ENCODE measurements at regions not wholly inside any gene's neighbourhood (a gene's known extent, or its start where the extent isn't known, plus 50 kb on each side); places are given as distances from the start of the nearest gene placed in this dataset.

- TF ChIP-seq RAD21 (IDR thresholded peaks at IDR 0.05; ENCODE audit: low read length) (no peak), POLR2A (IDR thresholded peaks at IDR 0.05; ENCODE audit: low read depth, low read length) (no peak), RCOR1 (IDR thresholded peaks at IDR 0.05; ENCODE audit: insufficient replicate concordance, low read length) (no peak), BHLHE40 (IDR thresholded peaks at IDR 0.05; ENCODE audit: low read depth, low read length) (no peak), CEBPB (IDR thresholded peaks at IDR 0.05; ENCODE audit: low read depth, low read length) (no peak), USF2 (IDR thresholded peaks at IDR 0.05; ENCODE audit: low read depth, low read length) (no peak), RFX5 (IDR thresholded peaks at IDR 0.05; ENCODE audit: low read depth, low read length) (no peak), MXI1 (IDR thresholded peaks at IDR 0.05; ENCODE audit: borderline replicate concordance, low read depth, low read length) (no peak), SMC3 (IDR thresholded peaks at IDR 0.05; ENCODE audit: low read depth, low read length) (no peak), MAZ (IDR thresholded peaks at IDR 0.05; ENCODE audit: borderline replicate concordance, low read depth, low read length) (no peak), NFE2L2 (IDR thresholded peaks at IDR 0.05; ENCODE audit: low read depth, low read length) (no peak)
- TF ChIP-seq, protein P1, sequence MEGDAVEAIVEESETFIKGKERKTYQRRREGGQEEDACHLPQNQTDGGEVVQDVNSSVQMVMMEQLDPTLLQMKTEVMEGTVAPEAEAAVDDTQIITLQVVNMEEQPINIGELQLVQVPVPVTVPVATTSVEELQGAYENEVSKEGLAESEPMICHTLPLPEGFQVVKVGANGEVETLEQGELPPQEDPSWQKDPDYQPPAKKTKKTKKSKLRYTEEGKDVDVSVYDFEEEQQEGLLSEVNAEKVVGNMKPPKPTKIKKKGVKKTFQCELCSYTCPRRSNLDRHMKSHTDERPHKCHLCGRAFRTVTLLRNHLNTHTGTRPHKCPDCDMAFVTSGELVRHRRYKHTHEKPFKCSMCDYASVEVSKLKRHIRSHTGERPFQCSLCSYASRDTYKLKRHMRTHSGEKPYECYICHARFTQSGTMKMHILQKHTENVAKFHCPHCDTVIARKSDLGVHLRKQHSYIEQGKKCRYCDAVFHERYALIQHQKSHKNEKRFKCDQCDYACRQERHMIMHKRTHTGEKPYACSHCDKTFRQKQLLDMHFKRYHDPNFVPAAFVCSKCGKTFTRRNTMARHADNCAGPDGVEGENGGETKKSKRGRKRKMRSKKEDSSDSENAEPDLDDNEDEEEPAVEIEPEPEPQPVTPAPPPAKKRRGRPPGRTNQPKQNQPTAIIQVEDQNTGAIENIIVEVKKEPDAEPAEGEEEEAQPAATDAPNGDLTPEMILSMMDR (conservative IDR thresholded peaks at IDR 0.05; ENCODE audit: low read depth, low read length) = no peak
Measured at GRCh38 chr3:31164381-31164780, 269.9 kb upstream of the GADL1 start.

Data from IMR-90 (cell line).